Esophagus squamous epithelium (tissue), 5 donors: ENCODE measurements at regions not wholly inside any gene's neighbourhood (a gene's known extent, or its start where the extent isn't known, plus 50 kb on each side); places are given as distances from the start of the nearest gene placed in this dataset.

Experiments
- DNase-seq: peaks from one replicate; lab custom pipeline; 2025; lab: John Stamatoyannopoulos, UW
- H3K27ac ChIP-seq, 4 donors: fragments of 200-600 bp; sonication (generic); one replicate each; pipeline ENCODE4 v1.5.1; 2016 to 2019; ENCODE audit warnings: mild to moderate bottlenecking in 1 of 4
- H3K27me3 ChIP-seq, 4 donors: fragments of 200-600 bp; sonication (generic); 1 replicate in 3 of 4; 2 replicates in 1 of 4; pipeline versions ENCODE4 v1.5.1 to v1.6.0; 2017 to 2021; ENCODE audit warnings: antibody characterized with exemption in 1 of 4
- H3K36me3 ChIP-seq, 3 donors: fragments of 200-600 bp; sonication (generic); one replicate each; pipeline ENCODE4 v1.5.1; 2016 to 2019
- H3K4me1 ChIP-seq, 3 donors: fragments of 200-600 bp; sonication (generic); one replicate each; pipeline ENCODE4 v1.5.1; 2017 to 2019
- H3K4me3 ChIP-seq, 4 donors: fragments of 200-600 bp; sonication (generic); 1 replicate in 3 of 4; 2 replicates in 1 of 4; pipeline ENCODE4 v1.5.1; 2016 to 2019; ENCODE audit warnings: mild to moderate bottlenecking in 2 of 4, moderate library complexity in 1 of 4
- H3K9me3 ChIP-seq, 3 donors: fragments of 200-600 bp; sonication (generic); one replicate each; pipeline ENCODE4 v1.5.1; 2016 to 2019
- POLR2A ChIP-seq, 4 donors: fragments of 450-650 bp; IDR thresholded peaks; one replicate each; pipeline ENCODE4 v1.6.1; 2017; ENCODE audit warnings: antibody characterized with exemption in 4 of 4, mild to moderate bottlenecking in 4 of 4, moderate library complexity in 3 of 4
- WGBS, 2 donors: methylation state at CpG; one replicate each; pipeline ENCODE4 v1.1.5; 2018; 5-methylcytosine and 5-hydroxymethylcytosine counted together
- intact Hi-C: fragments of 100-400 bp; cut with DNase I; formaldehyde crosslinking; loops from one replicate; pipeline ENCODE4 v1.15.0; 2022
- TF ChIP-seq, protein P1 (sequence below), 6 experiments: fragments of 450-650 bp in 4 of 6; fragments of 200-600 bp in 2 of 6; sonication (generic) in 2 of 6; IDR thresholded peaks; one replicate each; pipeline ENCODE4 v1.5.1; 2016 to 2019; ENCODE audit warnings: antibody characterized with exemption in 6 of 6, mild to moderate bottlenecking in 4 of 6, moderate library complexity in 4 of 6
- donor health status: DM: yes; HTN: yes; CAD: no.

DNA sequence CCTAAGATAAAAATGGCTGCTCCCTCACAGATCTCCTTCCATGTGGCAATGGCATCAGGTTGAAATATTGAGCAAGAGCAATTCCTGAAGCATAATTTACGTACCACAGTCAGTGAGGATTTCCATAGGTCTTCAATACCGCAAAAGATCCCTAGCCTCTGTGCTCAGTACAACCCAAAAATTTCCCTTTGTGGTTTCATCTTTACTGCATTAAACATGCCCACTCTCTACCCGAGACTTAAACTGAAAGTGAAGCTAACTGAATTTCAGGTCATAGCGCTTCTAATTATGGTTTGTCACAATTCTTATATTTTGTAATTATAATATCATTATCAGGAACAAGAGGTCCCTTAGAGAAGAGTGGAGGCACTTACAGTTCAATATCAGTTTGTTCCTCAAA lies 1071.1 kb downstream of the XPNPEP1 start:
- intact Hi-C loops = no loop called here
- no peaks in the 10 kb centered on the region for H3K9me3 ChIP-seq
- WGBS, 2 donors = 84 to 85% methylated on average over 4 of the region's 4 CpGs

DNA sequence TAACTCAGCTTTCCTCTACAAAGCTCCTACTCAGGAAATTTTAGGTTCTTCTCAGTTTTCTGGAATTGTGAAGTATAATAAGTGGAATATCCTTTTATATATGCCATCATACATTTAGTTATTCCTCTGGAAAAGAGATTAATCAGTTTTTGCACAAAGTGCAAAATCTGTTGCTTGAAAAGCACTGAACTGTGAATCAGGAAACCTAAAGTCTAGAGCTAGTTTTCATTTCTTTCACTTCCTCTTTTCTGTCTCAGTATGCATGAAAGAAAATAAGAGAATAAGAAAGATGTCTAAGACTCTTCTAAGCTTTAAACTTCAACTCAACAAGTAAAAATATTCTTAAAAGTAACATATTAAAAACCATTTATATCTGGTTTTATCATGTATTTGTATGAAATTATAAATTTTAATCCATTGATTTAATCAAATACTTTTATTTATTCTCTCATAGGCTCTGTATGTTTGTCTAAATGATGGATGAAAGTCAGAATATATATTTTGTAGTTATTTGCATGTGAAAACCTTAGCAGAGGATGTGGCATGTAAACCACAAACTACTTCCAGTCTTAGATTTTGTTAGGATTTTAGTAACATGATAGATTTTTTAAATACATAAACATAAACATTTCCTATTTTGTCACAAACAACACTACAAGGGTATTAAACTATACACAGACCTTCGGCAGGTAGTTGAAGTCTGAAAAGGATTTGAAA lies 1073.0 kb downstream of the XPNPEP1 start:
- H3K27ac ChIP-seq = no peak overlapping the region
- no peaks in the 10 kb centered on the region for H3K36me3 ChIP-seq
- TF ChIP-seq, protein P1, sequence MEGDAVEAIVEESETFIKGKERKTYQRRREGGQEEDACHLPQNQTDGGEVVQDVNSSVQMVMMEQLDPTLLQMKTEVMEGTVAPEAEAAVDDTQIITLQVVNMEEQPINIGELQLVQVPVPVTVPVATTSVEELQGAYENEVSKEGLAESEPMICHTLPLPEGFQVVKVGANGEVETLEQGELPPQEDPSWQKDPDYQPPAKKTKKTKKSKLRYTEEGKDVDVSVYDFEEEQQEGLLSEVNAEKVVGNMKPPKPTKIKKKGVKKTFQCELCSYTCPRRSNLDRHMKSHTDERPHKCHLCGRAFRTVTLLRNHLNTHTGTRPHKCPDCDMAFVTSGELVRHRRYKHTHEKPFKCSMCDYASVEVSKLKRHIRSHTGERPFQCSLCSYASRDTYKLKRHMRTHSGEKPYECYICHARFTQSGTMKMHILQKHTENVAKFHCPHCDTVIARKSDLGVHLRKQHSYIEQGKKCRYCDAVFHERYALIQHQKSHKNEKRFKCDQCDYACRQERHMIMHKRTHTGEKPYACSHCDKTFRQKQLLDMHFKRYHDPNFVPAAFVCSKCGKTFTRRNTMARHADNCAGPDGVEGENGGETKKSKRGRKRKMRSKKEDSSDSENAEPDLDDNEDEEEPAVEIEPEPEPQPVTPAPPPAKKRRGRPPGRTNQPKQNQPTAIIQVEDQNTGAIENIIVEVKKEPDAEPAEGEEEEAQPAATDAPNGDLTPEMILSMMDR (IDR thresholded peaks at IDR 0.05) = no peak
- TF ChIP-seq POLR2A (IDR thresholded peaks at IDR 0.05) = no peak
- intact Hi-C loops = no loop called here
- H3K4me3 ChIP-seq = no peak overlapping the region
- H3K4me1 ChIP-seq = no peaks in the 10 kb centered on the region
- no peaks in the 10 kb centered on the region for H3K27me3 ChIP-seq
- 71 to 82% methylated on average over 1 of the region's 1 CpG for whole genome bisulfite sequencing, 2 donors
- H3K9me3 ChIP-seq = no peaks in the 10 kb centered on the region
- no peak for DNase-seq

More for the DNA sequence above, 1071.1 kb downstream of the XPNPEP1 start:
- no peak overlapping the region for H3K27ac ChIP-seq
- no peak for TF ChIP-seq POLR2A (IDR thresholded peaks at IDR 0.05)
- TF ChIP-seq, protein P1 (IDR thresholded peaks at IDR 0.05) = no peak
- no peaks in the 10 kb centered on the region for H3K27me3 ChIP-seq
- no peaks in the 10 kb centered on the region for H3K36me3 ChIP-seq
- DNase-seq = no peak
- no peak overlapping the region for H3K4me3 ChIP-seq
- H3K4me1 ChIP-seq = no peaks in the 10 kb centered on the region

DNA sequence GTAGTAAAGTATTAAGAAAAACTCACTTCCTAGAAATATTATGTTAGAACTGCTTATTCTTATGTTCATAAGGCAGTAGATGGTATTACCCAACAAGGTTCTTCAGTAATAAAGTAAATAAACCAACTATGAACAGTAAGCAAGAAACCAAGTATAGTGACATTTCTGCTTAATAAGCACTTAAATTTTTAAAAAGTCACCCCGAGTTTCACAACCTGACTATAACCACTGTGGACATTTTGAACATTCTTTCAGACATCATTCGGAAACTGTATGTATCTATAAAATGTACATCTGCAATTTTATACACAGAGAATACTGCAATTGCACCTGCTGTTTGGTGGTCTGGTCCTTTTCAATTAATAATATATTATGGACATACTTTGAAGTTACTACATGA lies 1073.6 kb downstream of the XPNPEP1 start:
- intact Hi-C loops = no loop called here
- DNase-seq = no peak
- no peaks in the 10 kb centered on the region for H3K27me3 ChIP-seq
- no peak overlapping the region for H3K4me3 ChIP-seq
- WGBS, 2 donors = 63 to 72% methylated on average over 2 of the region's 2 CpGs
- no peak overlapping the region for H3K27ac ChIP-seq
- no peak for TF ChIP-seq POLR2A (IDR thresholded peaks at IDR 0.05)
- TF ChIP-seq, protein P1 (IDR thresholded peaks at IDR 0.05) = no peak
- no peaks in the 10 kb centered on the region for H3K9me3 ChIP-seq
- no peaks in the 10 kb centered on the region for H3K36me3 ChIP-seq
- no peaks in the 10 kb centered on the region for H3K4me1 ChIP-seq

DNA sequence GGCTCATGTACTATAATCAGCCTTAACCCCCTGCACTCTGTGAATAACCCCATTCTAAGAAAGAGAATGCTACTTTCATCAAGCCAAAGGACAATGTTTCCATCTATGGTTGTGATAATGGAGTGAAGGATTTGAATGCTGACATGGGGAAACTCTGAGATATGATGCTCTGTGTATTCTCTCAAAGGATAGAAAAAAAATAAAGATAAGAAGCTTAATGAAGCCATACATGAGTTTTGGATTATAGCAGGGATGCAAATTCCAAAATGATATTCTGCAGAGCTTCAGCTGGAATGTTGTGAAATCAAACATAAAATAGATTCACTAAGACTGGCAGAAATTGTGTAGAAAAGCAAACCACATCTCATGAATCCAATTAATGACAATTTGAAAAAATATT lies 1074.1 kb downstream of the XPNPEP1 start:
- DNase-seq = no peak
- no peaks in the 10 kb centered on the region for H3K36me3 ChIP-seq
- intact Hi-C loops = no loop called here
- no peak overlapping the region for H3K4me3 ChIP-seq
- no peaks in the 10 kb centered on the region for H3K9me3 ChIP-seq
- H3K27ac ChIP-seq = no peak overlapping the region
- no peaks in the 10 kb centered on the region for H3K4me1 ChIP-seq
- no peaks in the 10 kb centered on the region for H3K27me3 ChIP-seq
- TF ChIP-seq, protein P1 (IDR thresholded peaks at IDR 0.05) = no peak
- TF ChIP-seq POLR2A (IDR thresholded peaks at IDR 0.05) = no peak

DNA sequence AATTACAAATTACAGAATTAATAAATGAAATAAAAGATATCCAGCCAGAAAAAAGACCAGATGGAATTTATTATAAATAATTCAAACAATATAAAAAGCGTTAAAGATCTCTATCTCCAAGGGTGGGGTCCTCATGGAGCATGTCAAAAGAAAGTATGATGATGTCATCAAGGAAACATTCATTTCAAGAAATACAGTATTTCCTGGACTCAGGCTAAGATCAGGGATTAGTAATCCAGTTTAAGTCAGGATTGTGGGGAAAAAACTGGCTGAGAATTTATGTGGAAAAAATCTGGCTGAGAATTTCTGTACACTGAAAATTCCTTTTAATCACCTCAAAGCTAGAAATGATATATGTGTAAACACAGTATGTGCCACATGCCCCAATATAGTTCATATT lies 1075.3 kb downstream of the XPNPEP1 start:
- no peaks in the 10 kb centered on the region for H3K4me1 ChIP-seq
- no peak overlapping the region for H3K4me3 ChIP-seq
- 30 to 39% methylated on average over 1 of the region's 1 CpG for WGBS, 2 donors
- H3K36me3 ChIP-seq = no peaks in the 10 kb centered on the region
- intact Hi-C loops = no loop called here
- H3K27ac ChIP-seq = no peak overlapping the region
- DNase-seq = no peak
- no peaks in the 10 kb centered on the region for H3K9me3 ChIP-seq
- TF ChIP-seq, protein P1 (IDR thresholded peaks at IDR 0.05) = no peak
- TF ChIP-seq POLR2A (IDR thresholded peaks at IDR 0.05) = no peak
- H3K27me3 ChIP-seq = no peaks in the 10 kb centered on the region
